Glomerular visceral epithelial cell (primary cell): ENCODE measurements at regions not wholly inside any gene's neighbourhood (a gene's known extent, or its start where the extent isn't known, plus 50 kb on each side); places are given as distances from the start of the nearest gene placed in this dataset.

Experiments
- DNase-seq: peaks from one replicate; pipeline ENCODE4 v3.0.0-alpha.2; 2016; ENCODE audit errors: extremely low spot score

DNA sequence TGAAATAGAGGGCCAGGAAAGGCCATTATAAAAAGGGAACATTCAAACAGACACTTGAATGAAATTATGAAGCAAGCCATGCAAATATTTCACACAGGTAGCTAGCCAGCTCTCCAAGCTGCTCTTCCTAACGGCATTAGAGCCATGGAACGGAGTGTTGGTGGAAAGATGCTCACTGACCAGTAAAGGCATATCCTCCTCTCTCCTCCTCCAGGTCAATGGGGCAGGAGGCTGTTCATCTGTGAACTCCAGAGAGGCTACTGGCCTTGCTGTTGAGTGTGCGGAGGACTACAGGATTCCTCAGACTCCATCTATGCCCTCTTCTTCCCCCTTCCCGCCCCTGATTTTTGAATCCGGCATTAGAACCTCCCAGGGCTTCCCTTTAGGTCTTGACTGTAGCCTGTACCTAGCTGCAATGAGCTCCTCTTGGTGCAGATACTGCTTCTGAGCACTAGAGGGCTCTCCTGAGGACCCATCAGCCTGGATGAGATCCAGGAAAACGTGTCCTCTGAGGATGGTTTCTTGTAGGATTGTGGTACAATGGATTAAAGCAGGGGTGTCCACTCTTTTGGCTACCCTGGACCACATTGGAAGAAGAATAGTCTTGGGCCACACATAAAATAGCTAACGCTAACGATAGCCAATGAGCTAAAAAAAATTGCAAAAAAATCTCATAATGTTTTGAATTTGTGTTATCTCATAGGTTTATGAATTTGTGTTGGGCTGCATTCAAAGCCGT lies 162.2 kb downstream of the SREK1 start:
- DNase-seq: peak; percentile 72

DNA sequence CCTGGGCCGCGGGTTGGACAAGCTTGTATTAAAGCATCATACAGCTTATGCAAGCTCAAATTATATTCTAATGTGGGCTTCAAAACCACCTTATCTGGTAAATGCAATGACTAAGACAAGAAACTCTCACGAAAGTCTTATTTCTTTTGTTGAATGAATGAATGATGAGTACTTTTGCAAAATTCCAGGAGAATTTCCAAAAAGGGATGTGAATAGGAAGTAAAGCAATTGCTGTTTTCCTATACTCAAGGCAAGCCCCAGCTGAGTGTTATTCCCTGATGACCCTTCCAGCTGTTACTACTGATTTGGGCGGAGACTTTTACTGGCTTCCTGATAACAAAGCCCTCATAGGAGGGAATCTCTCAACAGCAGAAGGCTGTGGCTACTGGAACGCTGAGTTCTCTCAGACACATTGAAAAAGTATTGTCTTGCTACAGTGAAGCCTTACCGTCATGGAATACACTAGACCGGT lies 162.8 kb downstream of the SREK1 start:
- no peak for DNase-seq

DNA sequence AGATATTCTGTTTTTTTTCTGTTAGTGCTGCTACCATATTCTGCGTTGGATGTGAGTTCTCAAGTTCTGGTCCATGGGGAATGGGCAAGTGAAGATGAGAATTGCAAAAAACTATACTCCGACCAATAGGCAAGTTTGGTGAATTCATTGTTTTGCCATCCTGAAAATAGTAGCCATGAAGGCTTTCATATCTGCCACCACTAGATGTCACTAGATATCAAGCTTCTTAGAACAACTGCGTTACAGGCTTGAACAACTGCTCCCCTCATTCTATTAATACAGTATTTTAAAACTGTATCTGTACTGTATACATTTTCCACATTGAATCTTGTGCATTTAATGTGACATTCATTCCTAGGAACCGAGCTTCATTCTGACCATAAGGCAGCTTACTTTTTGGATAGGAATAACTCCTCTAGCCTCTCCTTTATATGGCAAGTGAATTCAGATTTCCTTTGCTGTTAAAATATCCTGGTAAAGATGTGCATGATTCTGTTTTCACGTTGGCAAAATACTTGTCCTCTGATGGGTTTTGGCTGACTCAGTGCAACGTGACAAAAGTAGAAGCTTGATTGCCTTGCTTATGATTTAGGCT lies 163.6 kb downstream of the SREK1 start:
- DNase-seq: peak; percentile 67

DNA sequence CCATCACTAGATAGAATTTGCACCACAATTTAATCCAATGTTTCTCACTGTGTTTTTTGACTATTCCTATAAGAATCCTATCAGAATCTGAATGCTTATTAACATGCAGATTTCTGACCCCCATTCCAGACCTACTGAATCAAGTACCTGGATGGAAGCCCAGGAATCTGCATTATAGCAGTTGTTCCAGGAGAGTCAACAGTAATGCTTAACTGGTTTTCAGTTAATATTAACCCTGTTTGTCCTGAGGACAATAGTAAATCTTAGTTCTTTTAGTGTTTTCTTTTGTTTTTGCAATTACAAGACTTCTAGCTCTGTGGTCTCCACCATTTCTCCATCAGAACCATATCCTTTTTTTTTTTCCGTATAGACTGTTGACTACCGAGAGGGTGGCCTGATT lies 168.2 kb downstream of the SREK1 start:
- DNase-seq: no peak

DNA sequence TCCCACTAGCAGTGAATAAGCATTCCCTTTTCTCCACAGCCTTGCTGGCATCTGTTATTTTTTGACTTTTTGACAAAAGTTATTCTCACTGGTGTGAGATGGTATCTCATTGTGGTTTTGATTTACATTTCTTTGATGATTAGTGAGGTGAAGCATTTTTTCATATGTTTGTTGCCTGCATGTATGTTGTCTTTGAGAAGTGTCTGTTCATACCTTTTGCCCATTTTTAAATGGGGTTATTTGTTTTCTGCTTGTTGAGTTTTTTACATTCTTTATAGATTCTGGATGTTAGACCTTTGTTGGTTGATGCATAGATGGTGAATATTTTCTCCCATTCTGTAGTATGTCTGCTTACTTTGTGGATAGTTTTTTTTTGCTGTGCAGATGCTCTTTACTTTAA lies 171.7 kb downstream of the SREK1 start:
- DNase-seq: no peak

DNA sequence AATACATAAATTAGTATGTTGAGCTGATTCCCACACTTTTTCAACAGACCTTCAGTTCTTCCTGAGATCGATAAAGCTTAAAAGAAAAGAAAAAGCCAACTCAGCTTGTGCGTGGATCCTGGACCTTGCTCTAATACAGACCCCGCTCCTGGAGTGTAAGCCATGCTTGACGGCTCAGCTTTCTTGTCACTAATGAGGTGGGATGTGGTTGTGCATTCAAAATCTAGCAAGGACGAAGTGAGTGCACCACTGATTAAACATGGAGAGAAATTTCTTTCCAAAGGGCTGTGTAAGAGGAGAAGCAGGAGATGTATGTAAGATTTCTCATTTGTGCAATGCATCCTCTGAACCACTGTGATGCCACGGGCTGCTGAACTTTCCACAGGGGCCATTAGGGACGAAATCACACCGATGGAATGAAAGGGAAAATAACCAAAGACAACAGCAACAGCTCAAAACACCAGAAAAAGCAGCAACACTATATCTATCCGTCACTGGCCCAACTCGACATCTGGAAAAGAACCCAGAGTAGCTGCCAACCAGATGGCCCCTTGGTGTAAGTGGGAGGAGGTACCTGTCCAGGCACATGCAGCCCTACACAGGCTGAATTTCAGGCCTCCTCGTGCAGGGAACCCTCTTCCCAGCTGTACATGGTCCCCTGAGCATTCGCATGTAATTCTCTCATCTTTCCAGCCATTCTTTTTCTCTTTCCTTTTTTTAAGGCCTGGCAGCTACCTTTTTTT lies 178.9 kb downstream of the SREK1 start:
- no peak for DNase-seq

DNA sequence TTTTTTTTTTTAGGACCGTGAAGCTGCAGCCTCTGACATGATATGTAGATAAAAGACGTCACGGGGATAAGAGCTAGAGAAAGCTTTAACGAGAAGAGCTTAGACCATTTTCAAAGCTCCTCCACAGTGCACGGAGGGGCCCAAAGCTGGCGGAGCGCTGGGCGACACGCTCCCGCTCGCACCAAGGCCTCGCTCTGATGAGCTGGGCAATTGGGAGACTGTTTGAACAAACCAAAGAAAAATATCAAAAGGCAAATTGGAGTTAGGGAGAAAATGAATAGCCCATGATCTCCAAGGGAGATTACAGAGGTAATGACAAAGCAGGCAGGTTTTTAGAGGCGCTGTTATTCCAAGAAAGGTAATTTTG lies 179.4 kb downstream of the SREK1 start:
- no peak for DNase-seq

DNA sequence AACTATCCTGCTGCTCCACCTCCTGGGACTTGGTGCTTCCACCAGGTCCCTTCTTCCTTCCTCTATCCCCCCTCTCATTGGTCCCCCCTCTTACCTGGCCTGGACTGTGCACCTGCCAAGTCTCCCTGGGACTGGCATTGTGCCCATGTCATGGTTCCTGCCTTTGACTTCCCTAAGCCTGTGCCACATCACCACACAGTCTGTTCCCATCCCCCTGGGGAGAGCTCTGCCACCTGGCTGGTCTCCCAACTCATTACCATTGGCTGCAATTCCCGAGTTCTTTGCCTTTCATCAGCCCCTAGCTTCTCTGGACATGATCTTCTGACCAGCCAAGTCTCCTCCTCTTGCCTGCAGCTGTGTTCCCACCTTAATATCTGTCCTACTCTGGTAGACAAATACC lies 180.3 kb downstream of the SREK1 start:
- no peak for DNase-seq

DNA sequence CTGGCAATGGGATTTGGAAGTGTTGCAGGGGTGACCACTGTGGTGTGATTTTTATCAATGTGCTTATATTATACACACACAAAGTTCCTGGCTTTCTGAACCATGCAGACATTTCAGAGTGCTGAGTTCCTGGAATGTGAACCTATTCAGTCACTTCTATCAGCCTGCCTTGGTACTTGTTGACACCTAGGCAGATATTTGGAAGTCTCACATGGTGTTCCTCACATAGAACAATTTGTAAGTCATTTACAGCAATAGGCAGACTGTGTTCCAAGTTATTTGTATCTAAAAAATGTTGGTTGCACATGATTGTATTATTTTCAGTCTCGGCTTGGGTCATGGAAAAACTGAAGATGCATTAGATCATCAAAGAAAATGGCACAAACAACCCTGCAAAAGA lies 182.2 kb downstream of the SREK1 start:
- no peak for DNase-seq

DNA sequence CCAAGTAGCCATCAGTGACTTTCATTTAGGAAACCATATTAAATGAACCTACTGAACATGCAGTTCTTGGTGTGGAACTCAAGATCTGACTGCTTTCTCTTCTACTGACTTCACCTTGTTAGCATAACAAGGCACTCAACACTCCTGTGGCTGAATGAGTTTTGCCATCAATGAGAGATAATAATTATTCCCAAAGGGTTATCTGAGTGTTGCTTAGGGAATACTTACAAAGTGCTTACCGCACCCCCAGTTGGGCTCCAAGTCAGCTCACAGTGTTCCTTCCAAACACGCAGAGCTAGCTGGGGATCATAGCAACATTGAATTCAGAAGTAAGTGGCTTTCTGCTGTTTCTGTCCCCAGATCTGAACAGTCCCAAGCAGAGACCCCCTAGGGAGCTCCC lies 182.9 kb downstream of the SREK1 start:
- no peak for DNase-seq

DNA sequence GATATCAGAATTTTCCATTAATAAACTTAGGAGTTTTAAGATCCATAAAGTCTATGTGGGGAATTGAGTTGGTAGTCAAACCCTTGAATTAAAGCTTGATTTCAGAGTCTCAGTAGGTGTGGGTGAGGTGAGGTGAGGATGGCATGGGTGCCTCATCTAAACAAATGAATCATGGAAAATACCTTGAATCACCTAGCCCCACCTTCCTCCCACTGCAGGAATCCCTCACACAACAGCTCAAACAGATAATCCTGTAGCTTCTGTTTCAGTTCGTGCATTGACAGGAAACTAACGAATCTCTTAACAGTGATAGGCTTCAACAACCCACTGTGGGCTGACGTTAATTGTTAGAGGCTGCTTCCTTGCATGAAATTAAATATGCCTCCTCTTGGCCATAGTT lies 185.0 kb downstream of the SREK1 start:
- no peak for DNase-seq

DNA sequence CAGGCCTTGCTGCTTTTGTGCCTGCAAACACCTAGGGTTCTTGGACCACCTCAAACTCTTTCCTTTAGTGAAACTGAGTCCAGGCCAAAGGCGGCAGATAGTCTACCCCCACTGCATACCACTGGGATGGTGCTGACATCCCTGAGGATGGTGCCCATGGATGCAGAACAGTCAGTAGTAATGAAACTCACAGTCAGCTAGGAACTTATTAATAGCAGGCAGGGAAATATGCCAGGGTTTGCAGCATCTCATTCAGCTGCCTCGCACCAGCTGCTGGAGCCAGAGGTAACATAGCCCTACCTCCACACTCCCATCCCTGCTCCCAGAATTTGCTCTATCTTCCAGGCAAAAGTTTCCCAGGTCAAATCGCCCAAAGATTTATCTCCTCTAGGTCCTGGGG lies 189.1 kb downstream of the SREK1 start:
- DNase-seq: no peak

DNA sequence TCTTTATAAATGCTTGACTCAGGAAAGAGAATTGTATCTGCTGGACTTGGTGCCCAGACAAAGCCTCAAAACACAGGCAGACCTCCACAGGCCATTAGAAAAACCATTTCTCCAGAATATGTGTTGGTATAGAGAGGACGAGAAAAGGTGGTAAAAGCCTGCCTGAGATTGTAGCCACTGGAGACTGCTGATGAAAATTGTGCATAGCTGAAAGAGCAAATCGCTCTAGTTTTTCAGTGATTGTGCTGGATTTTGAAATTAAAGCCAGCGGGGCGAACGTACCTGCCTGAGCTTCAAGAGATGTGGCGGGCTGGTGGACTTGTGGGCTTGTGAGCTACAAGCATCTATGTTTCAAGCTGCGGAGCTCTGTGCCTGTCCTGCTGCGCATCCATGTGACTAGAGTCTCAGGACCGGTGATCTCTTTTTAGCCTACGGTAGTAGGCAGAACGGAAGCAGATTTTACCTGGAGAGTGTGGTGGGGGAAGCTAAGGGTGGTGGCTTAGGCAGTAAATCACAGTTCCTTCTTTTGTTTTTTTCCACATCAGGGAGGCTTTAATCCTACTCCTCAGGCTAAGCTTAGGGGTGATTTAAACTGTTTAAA lies 193.6 kb downstream of the SREK1 start:
- no peak for DNase-seq

DNA sequence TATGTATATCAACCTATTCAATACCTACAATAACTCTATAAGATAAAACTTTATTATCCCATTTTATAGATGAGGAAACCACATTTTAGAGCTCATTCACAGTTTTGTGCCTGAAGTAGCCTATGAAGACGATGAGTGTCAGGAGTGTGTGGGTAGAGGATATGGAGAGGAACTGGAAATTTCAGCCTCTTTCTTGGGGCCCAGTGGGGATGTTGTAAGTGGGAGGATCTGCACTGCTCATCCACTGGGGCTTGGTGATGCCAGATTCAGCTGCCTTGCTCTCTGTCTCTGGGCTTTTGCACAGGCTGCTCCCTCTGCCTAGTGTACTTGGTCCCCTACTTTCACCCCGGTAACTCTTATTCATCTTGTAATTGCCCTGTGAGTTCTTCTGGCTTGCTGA lies 194.7 kb downstream of the SREK1 start:
- no peak for DNase-seq

DNA sequence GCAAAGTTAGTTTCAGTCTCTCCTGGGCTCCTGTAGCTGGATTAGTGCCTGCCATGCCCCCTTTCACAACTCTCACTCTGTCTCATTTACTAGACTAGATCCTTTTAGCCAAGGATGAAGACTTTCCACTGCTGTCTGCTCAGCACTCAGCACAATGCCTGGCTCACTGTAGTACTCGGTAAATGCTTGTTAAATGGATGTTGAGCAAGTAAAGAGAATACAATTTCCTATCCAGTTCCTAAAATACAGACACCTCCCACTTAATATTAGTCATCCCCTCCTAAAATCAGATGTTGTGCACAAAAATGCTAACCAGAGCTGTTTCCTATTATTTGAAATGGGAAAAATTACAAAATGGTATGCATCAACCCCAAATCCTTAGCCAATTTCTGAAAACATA lies 195.8 kb downstream of the SREK1 start:
- no peak for DNase-seq

DNA sequence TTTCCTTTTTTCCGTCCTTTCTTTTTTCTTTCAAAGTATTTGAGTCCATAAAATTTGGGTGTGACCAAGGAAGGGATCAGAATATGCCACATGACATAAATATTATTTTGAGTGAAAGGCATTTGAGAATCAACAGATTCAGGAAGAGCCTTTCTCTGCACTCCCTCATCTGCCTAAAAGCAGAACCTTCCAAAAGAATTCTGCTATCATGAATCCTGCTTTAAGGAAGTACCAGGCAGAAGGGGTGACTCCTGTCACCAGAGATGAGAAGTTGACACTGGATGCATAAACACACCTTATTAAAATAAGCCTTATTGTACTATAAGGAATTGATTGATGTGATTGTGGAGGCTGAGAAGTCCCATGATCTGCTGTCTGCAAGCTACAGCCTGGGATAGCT lies 196.7 kb downstream of the SREK1 start:
- DNase-seq: no peak

DNA sequence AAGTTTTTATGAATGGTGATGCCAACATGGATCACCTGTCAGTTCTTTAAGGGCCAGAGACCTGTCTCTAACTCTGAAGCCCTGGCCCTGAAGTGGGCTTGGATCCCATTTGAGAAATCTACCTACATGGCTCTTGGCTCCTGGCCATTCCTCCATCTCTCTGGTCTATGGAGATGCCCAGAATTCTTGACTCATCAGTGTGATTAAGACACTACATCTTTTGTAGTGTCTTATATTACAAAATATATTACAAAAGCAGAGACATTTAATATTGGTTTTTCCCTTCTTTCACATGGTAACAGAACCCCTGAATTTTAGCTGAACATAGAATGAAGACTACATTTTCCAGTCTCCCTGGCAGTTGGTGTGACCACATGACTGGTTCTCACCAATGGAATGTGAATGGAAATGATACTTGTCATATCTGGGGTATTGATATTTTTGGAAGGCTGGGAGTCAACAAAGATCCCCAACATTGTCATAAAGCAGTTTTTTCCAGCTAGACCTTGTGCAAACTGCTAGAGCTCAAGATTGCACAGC lies 198.3 kb downstream of the SREK1 start:
- DNase-seq: no peak

DNA sequence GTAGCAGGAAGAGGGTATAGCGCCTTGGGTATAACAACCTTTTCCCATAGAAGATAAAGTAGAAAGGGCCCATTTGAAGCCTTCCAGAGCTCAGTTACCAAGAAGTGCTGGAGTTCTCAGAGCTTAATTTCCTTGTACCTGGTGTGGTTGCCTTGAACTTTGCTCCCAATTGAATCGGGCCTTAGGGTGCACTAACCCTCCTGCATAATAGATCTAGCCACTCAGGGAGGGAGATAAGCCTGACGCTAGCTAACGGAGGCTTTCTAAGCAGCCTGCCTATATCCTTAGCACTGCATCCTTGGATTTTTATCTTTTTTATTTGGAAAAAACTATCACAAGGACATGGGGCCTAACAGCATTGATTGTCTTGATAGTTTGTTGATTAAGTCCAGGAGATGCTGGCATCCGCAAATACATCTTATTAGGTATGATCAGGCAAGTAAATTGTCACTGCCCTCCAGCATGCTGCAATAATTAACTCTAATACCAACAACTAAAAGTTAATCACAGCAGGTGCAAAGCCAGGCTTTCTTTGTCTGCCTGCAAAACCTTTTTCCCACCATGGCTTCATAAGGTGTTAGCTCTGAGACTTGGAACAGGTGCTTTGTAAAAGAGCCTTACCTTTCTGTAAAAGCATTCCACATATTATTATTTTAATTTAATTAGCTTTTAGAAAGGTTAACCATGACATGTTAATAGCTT lies 199.4 kb downstream of the SREK1 start:
- no peak for DNase-seq

DNA sequence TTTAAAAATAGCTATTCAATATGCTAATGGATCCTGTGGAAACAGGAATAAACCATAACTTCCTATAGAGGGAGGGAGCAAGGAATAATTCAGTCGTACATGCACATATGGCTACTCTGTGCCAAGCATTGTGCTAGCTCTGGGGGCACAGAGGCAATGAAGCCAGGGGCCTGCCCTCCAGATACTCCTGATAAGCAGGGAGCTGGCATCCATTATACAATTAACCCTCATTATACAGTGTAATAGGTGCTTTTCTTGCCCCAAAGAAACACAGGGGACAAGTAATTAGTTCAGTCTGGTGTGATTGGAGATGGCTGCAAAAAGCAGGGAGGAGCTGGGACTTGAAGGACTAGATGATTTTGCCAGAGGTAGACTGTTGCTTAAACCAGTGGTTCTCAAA lies 200.4 kb downstream of the SREK1 start:
- no peak for DNase-seq

DNA sequence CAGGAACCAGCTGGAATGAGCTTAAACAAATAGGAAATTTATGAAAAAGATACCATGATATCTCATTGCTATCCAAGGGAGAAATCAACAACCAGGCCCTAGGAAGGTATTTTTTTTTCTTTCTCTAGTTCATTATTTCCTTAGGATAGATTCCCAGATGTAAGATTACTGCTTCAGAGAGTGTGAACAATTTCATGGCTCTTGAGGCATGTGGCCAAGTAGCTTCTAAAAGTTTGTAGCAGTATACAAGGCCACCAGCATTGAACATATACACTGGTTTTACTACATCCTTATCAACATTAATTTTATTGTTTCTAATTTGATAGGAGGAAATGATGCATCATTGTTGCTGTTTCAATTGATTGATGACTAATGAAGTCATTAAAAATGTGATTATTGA lies 201.2 kb downstream of the SREK1 start:
- DNase-seq: no peak

DNA sequence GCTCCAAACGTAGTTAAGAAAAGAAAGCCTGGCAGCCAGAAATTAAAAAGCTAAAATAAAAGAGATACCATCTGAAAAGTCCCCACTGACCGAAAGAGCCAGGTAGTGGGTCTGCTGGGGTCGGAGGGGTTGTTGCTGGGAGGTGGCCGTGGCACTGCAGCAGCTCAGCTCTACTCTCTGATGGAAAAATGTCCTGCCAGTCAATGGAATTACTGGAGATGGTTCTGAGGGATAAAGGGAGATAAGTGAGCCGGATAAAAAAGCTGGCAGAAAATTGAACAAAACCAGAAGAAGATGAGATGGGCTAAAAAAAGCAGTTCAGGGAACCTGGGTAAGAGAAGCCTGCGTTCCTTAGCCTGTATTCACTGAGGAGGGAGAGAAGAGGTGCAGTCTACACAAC lies 202.8 kb downstream of the SREK1 start:
- DNase-seq: no peak
